GM06990 (cell line): ENCODE measurements at regions not wholly inside any gene's neighbourhood (a gene's known extent, or its start where the extent isn't known, plus 50 kb on each side); places are given as distances from the start of the nearest gene placed in this dataset.

Experiments used
- DNase-seq: peaks from one replicate; pipeline ENCODE4 v3.0.0-alpha.2; 2011; ENCODE audit not compliant: insufficient read length; ENCODE audit errors: extremely low read depth
- H3K27me3 ChIP-seq: replicated peaks from 2 replicates; pipeline ENCODE4 v1.6.0; 2011; ENCODE audit warnings: low read length; ENCODE audit not compliant: control insufficient read depth, insufficient read depth
- H3K36me3 ChIP-seq: 2 replicates; pipeline ENCODE4 v1.5.1; 2011; ENCODE audit warnings: low read length; ENCODE audit not compliant: control insufficient read depth, insufficient read depth
- H3K4me3 ChIP-seq: replicated peaks from 2 replicates; pipeline ENCODE4 v1.5.1; 2011; ENCODE audit warnings: low read depth, mild to moderate bottlenecking, control low read depth, low read length
- CTCF ChIP-seq: IDR thresholded peaks from 2 replicates; pipeline ENCODE4 v1.5.1; 2011; ENCODE audit warnings: low read length, control low read depth, mild to moderate bottlenecking, inconsistent platforms; ENCODE audit not compliant: insufficient read depth, poor library complexity, severe bottlenecking

DNA sequence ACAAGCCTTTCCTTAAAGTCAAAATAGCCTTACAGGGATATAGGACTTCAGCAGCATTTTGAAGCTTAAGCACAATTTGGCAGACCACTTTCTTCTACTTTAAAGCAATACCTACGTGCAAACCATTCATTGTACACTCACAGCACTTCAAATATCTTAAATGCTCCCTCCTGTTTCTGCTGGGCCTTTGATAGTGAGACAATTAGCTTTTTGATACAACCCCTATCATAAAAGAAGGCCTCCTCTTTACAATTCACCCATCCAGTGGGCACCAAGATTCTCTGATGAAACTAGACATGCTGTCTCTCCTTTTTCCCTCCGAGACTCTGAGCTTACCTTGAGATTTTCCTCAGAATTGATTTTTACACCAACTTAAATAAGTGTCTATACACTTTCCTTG is 157.5 kb upstream of the FAR2 start:
- no peak for TF ChIP-seq CTCF
- H3K4me3 ChIP-seq = no peak overlapping the region

GRCh38 chr12:28993720-28994119 is 155.4 kb upstream of the FAR2 start:
- no peak for DNase-seq
- TF ChIP-seq CTCF = no peak
- Histone ChIP-seq H3K36me3 (no peaks in the 10 kb centered on the region), H3K27me3 (no peaks in the 10 kb centered on the region), H3K4me3 (no peak overlapping the region)

More for the DNA sequence above, 157.5 kb upstream of the FAR2 start:
- no peak for DNase-seq
- Histone ChIP-seq H3K27me3 (no peaks in the 10 kb centered on the region), H3K36me3 (no peaks in the 10 kb centered on the region)

GRCh38 chr12:28994179-28994715 is 154.8 kb upstream of the FAR2 start:
- Histone ChIP-seq H3K36me3 (no peaks in the 10 kb centered on the region), H3K4me3 (no peak overlapping the region), H3K27me3 (no peaks in the 10 kb centered on the region)
- no peak for DNase-seq
- TF ChIP-seq CTCF = no peak

DNA sequence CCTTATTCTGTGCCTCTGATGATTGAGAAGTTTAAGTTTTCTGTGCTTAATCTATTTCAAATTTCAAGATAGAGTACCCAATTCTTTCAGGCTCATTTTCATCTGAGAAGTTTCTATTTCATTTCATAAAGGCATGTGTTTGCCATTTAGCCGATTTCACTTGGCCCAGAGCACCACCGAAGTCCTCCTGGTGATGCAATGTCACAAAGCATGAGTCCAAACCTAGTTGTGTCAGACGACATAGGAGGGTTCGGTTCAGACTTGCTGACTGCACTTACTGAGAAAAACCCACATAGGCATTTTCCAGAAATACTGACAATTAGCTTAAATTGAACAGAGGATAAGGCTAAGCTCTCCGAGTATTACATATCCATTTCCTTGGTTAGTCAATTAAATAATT is 152.4 kb upstream of the FAR2 start:
- Histone ChIP-seq H3K27me3 (no peaks in the 10 kb centered on the region), H3K36me3 (no peaks in the 10 kb centered on the region), H3K4me3 (no peak overlapping the region)
- no peak for DNase-seq
- TF ChIP-seq CTCF = no peak

- no peaks in the 10 kb centered on the region for H3K27me3 ChIP-seq
Observed at GRCh38 chr12:28998662-28999120, 150.4 kb upstream of the FAR2 start.

More at GRCh38 chr12:28998662-28999120, 150.4 kb upstream of the FAR2 start:
- Histone ChIP-seq H3K4me3 (no peak overlapping the region), H3K36me3 (no peaks in the 10 kb centered on the region)
- peak; percentile 47 for TF ChIP-seq CTCF
- DNase-seq = no peak
